Panc1 (cell line): ENCODE measurements at regions not wholly inside any gene's neighbourhood (a gene's known extent, or its start where the extent isn't known, plus 50 kb on each side); places are given as distances from the start of the nearest gene placed in this dataset.

ENCODE experiments used
- CTCF ChIP-seq: fragments of 450-650 bp; IDR thresholded peaks from 2 replicates; pipeline ENCODE4 v1.5.1; 2017; ENCODE audit warnings: mild to moderate bottlenecking
- SIN3A ChIP-seq: IDR thresholded peaks from 2 replicates; pipeline ENCODE4 v1.6.1; 2012; ENCODE audit warnings: low read depth, mild to moderate bottlenecking, low read length, moderate library complexity, borderline replicate concordance; ENCODE audit not compliant: insufficient read depth

- no peak for TF ChIP-seq CTCF
- TF ChIP-seq SIN3A: no peak
Observed at GRCh38 chr2:62627667-62628066, 77.8 kb upstream of the EHBP1 start.
